ENCODE measurements at regions not wholly inside any gene's neighbourhood (a gene's known extent, or its start where the extent isn't known, plus 50 kb on each side); places are given as distances from the start of the nearest gene placed in this dataset.
"Not testable (repeated sequence)": the region's sequence is repeated elsewhere in the genome, so short reads cannot be mapped to it uniquely, and the experiment has no call there.

DNA sequence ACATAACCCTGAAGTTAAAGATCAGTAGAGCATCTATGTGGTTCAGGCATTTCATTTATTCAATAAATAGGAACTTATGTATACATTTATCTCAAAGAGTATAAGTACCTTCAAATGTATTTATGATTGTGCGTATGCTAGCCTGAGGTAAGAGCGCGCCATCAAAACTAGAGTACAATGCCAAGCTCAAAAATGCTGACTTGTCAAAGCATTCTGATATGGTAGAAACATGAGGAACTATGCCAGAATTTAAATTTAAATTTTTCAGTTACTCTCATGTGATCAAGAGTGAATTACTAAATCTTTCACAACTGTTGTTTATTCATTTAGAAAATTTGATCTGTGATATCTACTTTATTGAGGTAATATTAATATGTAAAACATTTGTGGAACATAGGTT, 225.5 kb upstream of the CDH8 start:
- Histone ChIP-seq H3K4me2 (ENCODE audit: control insufficient read depth, insufficient read depth) (no peak overlapping the region), H3K36me3 (ENCODE audit: control insufficient read depth in 2 of 2, insufficient read depth in 2 of 2, low read length in 1 of 2) (no peaks in the 10 kb centered on the region), H3K27me3 (replicated peaks in 1 of 2; ENCODE audit: control insufficient read depth in 2 of 2, insufficient read depth in 2 of 2, low read length in 1 of 2) (no peaks in the 10 kb centered on the region), H3K9me3 (replicated peaks; ENCODE audit: control insufficient read depth, insufficient read depth, low read length) (no peaks in the 10 kb centered on the region), H3K4me3 (no peak overlapping the region), H3K79me2 (ENCODE audit: control insufficient read depth, insufficient read depth, low read length) (no peaks in the 10 kb centered on the region), H4K20me1 (ENCODE audit: control insufficient read depth, insufficient read depth) (no peaks in the 10 kb centered on the region), H3K27ac (ENCODE audit: control insufficient read depth, insufficient read depth) (no peak overlapping the region), H3K9ac (ENCODE audit: control insufficient read depth, insufficient read depth, low read length) (no peak overlapping the region), H2AFZ (ENCODE audit: control insufficient read depth, low read depth, low read length) (no peak overlapping the region), H3K4me1 (ENCODE audit: control insufficient read depth, insufficient read depth, low read length) (no peaks in the 10 kb centered on the region)
- SMC1A ChIA-PET (ENCODE audit: uncharacterized antibody, unreplicated experiment) = no interaction called here
- intact Hi-C loops (cut with micrococcal nuclease; ENCODE audit: unreplicated experiment) (no loop called here), in situ Hi-C loops (cut with MboI) (no loop called here)
- ATAC-seq = no peak
- TF ChIP-seq JUNB (IDR thresholded peaks at IDR 0.05) = no peak
- TF ChIP-seq, protein P1, sequence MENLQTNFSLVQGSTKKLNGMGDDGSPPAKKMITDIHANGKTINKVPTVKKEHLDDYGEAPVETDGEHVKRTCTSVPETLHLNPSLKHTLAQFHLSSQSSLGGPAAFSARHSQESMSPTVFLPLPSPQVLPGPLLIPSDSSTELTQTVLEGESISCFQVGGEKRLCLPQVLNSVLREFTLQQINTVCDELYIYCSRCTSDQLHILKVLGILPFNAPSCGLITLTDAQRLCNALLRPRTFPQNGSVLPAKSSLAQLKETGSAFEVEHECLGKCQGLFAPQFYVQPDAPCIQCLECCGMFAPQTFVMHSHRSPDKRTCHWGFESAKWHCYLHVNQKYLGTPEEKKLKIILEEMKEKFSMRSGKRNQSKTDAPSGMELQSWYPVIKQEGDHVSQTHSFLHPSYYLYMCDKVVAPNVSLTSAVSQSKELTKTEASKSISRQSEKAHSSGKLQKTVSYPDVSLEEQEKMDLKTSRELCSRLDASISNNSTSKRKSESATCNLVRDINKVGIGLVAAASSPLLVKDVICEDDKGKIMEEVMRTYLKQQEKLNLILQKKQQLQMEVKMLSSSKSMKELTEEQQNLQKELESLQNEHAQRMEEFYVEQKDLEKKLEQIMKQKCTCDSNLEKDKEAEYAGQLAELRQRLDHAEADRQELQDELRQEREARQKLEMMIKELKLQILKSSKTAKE (IDR thresholded peaks at IDR 0.05; ENCODE audit: low read depth, poor library complexity, severe bottlenecking) = no peak
- no peak for DNase-seq (ENCODE audit: low read depth, low spot score)
- FAIRE-seq = no peak
- BruUV-seq (replicated peaks) = no TSS peak
- CTCF ChIA-PET = no interaction called here
- RAD21 ChIA-PET (ENCODE audit: unreplicated experiment) = no interaction called here
- POLR2A ChIA-PET = no interaction called here
- 92% methylated on average over 3 of the region's 3 CpGs for WGBS (ENCODE audit: insufficient coverage, insufficient replicate concordance, low lambda C conversion rate, missing lambda C conversion rate)

GRCh38 chr16:62258931-62259435, 222.7 kb upstream of the CDH8 start:
- DNase-seq (ENCODE audit: low read depth, low spot score); H3K27ac ChIP-seq (ENCODE audit: control insufficient read depth, insufficient read depth); H3K4me2 ChIP-seq (ENCODE audit: control insufficient read depth, insufficient read depth); BruUV-seq (replicated peaks); FAIRE-seq; H4K20me1 ChIP-seq (ENCODE audit: control insufficient read depth, insufficient read depth); H3K79me2 ChIP-seq (ENCODE audit: control insufficient read depth, insufficient read depth, low read length); H2AFZ ChIP-seq (ENCODE audit: control insufficient read depth, low read depth, low read length); H3K9ac ChIP-seq (ENCODE audit: control insufficient read depth, insufficient read depth, low read length); H3K9me3 ChIP-seq (replicated peaks; ENCODE audit: control insufficient read depth, insufficient read depth, low read length); POLR2A ChIA-PET; in situ Hi-C loops (cut with MboI); SMC1A ChIA-PET (ENCODE audit: uncharacterized antibody, unreplicated experiment); intact Hi-C loops (cut with micrococcal nuclease; ENCODE audit: unreplicated experiment); CTCF ChIA-PET; H3K4me3 ChIP-seq; RAD21 ChIA-PET (ENCODE audit: unreplicated experiment); ATAC-seq; H3K36me3 ChIP-seq (ENCODE audit: control insufficient read depth in 2 of 2, insufficient read depth in 2 of 2, low read length in 1 of 2); H3K4me1 ChIP-seq (ENCODE audit: control insufficient read depth, insufficient read depth, low read length); H3K27me3 ChIP-seq (replicated peaks in 1 of 2; ENCODE audit: control insufficient read depth in 2 of 2, insufficient read depth in 2 of 2, low read length in 1 of 2): not testable (repeated sequence)
- WGBS (ENCODE audit: insufficient coverage, insufficient replicate concordance, low lambda C conversion rate, missing lambda C conversion rate) = 63% methylated on average over 2 of the region's 2 CpGs
